Panc1 (cell line): ENCODE measurements at regions not wholly inside any gene's neighbourhood (a gene's known extent, or its start where the extent isn't known, plus 50 kb on each side); places are given as distances from the start of the nearest gene placed in this dataset.

Experiments used
- ATAC-seq: fragments of 200-7000 bp; cut with Tn5 transposase; 2 replicates; pipeline ENCODE4 v1.9.1; 2020; ENCODE audit warnings: mild to moderate bottlenecking, moderate library complexity
- BruUV-seq: library from RNA; stranded (reverse); fragments of 400-500 nt; replicated peaks from 2 replicates; lab custom pipeline; 2021; lab: Mats Ljungman, UMichigan
- CTCF ChIA-PET: fragments of 300-600 bp; sonication (Branson Sonifier 250); formaldehyde crosslinking; loops from one replicate; lab custom pipeline; 2022; ENCODE audit warnings: antibody characterized with exemption; lab: Charles Lee
- POLR2A ChIA-PET: fragments of 300-600 bp; sonication (Branson Sonifier 250); formaldehyde crosslinking; loops from one replicate; lab custom pipeline; 2022; ENCODE audit warnings: antibody characterized with exemption; lab: Charles Lee
- DNase-seq: peaks from one replicate; pipeline ENCODE4 v3.0.0-alpha.2; 2010; ENCODE audit warnings: low read depth, low spot score
- H3K27ac ChIP-seq: 2 replicates; pipeline ENCODE4 v1.5.1; 2011; ENCODE audit warnings: mild to moderate bottlenecking, low read length, inconsistent platforms
- H3K27me3 ChIP-seq: fragments of 200-500 bp; sonication (Bioruptor generic); 2 replicates; pipeline ENCODE4 v1.6.0; 2014; ENCODE audit warnings: low read length, inconsistent platforms; ENCODE audit not compliant: control insufficient read depth, insufficient read depth
- H3K36me3 ChIP-seq: fragments of 200-500 bp; sonication (Bioruptor generic); 2 replicates; pipeline ENCODE4 v1.5.1; 2014; ENCODE audit warnings: inconsistent platforms, mild to moderate bottlenecking, low read length, moderate library complexity; ENCODE audit not compliant: control insufficient read depth, insufficient read depth
- H3K4me1 ChIP-seq: 2 replicates; pipeline ENCODE4 v1.5.1; 2011; ENCODE audit warnings: inconsistent platforms, mild to moderate bottlenecking, low read length, moderate library complexity; ENCODE audit not compliant: control insufficient read depth, insufficient read depth
- H3K4me3 ChIP-seq, 2 experiments: 2 replicates each; pipeline ENCODE4 v1.5.1; 2011 to 2012; ENCODE audit warnings: low read depth in 2 of 2, low read length in 2 of 2, mild to moderate bottlenecking in 2 of 2, inconsistent platforms in 1 of 2, moderate library complexity in 1 of 2
- H3K9me3 ChIP-seq: fragments of 200-500 bp; sonication (Bioruptor generic); 2 replicates; pipeline ENCODE4 v1.5.1; 2014; ENCODE audit warnings: low read depth, mild to moderate bottlenecking, inconsistent platforms, low read length, moderate library complexity; ENCODE audit not compliant: control insufficient read depth, insufficient read depth
- POLR2AphosphoS5 ChIP-seq: IDR thresholded peaks from 2 replicates; pipeline ENCODE4 v1.6.1; 2012; ENCODE audit warnings: mild to moderate bottlenecking, low read depth, low read length, moderate library complexity
- SIN3A ChIP-seq: IDR thresholded peaks from 2 replicates; pipeline ENCODE4 v1.6.1; 2012; ENCODE audit warnings: low read depth, mild to moderate bottlenecking, low read length, moderate library complexity, borderline replicate concordance; ENCODE audit not compliant: insufficient read depth
- TCF7L2 ChIP-seq: IDR thresholded peaks from 2 replicates; pipeline ENCODE4 v1.6.1; 2011; ENCODE audit warnings: mild to moderate bottlenecking, low read depth, low read length, inconsistent platforms
- in situ Hi-C: cut with HindIII; loops from 2 replicates; pipeline ENCODE4 v1.10.0; 2016; ENCODE audit warnings: low sequenced_read_pairs, low pct_unique_long_range_greater_than_20kb
- intact Hi-C: fragments of 100-400 bp; cut with micrococcal nuclease; formaldehyde crosslinking; loops from one replicate; pipeline ENCODE4 v1.10.0; 2022; ENCODE audit not compliant: unreplicated experiment
- TF ChIP-seq, protein P1 (sequence below): fragments of 450-650 bp; IDR thresholded peaks from 2 replicates; pipeline ENCODE4 v1.5.1; 2017; ENCODE audit warnings: mild to moderate bottlenecking
- TF ChIP-seq, protein P2 (sequence below), 2 experiments: IDR thresholded peaks; 2 replicates each; pipeline ENCODE4 v1.6.1; 2011 to 2012; ENCODE audit warnings: low read depth in 2 of 2, control low read depth in 1 of 2, low read length in 1 of 2, mild to moderate bottlenecking in 1 of 2, moderate library complexity in 1 of 2; ENCODE audit not compliant: insufficient read depth in 1 of 2

DNA sequence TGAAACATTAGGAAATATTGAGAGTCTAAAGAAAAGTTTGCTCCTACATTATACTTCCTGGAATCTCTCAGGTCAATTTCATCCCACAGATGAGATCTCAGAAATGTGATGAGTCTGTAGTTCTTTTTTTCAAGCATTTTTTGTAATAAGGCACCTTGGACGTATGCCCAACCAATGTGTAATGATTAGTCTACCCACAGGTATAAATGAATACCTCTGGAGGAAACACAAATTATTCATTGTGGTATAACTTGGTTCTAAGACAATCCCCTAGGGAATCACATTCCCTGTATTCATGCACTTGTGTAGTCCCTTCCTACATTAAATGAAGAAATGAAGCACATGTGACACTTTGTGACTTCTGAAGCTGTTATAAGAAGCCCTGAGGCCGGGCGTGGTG lies 596.2 kb upstream of the UBE2E2 start:
- Histone ChIP-seq H3K36me3 (no peaks in the 10 kb centered on the region), H3K27me3 (no peaks in the 10 kb centered on the region), H3K27ac (no peak overlapping the region), H3K9me3 (no peaks in the 10 kb centered on the region), H3K4me1 (no peaks in the 10 kb centered on the region), H3K4me3 (no peak overlapping the region)
- ChIA-PET POLR2A (no interaction called here), CTCF (no interaction called here)
- BruUV-seq: no TSS peak
- in situ Hi-C loops (no loop called here), intact Hi-C loops (no loop called here)
- ATAC-seq (no peak), DNase-seq (no peak)
- TF ChIP-seq TCF7L2: no peak
- TF ChIP-seq SIN3A: no peak
- TF ChIP-seq, protein P1, sequence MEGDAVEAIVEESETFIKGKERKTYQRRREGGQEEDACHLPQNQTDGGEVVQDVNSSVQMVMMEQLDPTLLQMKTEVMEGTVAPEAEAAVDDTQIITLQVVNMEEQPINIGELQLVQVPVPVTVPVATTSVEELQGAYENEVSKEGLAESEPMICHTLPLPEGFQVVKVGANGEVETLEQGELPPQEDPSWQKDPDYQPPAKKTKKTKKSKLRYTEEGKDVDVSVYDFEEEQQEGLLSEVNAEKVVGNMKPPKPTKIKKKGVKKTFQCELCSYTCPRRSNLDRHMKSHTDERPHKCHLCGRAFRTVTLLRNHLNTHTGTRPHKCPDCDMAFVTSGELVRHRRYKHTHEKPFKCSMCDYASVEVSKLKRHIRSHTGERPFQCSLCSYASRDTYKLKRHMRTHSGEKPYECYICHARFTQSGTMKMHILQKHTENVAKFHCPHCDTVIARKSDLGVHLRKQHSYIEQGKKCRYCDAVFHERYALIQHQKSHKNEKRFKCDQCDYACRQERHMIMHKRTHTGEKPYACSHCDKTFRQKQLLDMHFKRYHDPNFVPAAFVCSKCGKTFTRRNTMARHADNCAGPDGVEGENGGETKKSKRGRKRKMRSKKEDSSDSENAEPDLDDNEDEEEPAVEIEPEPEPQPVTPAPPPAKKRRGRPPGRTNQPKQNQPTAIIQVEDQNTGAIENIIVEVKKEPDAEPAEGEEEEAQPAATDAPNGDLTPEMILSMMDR: no peak
- TF ChIP-seq, protein P2, sequence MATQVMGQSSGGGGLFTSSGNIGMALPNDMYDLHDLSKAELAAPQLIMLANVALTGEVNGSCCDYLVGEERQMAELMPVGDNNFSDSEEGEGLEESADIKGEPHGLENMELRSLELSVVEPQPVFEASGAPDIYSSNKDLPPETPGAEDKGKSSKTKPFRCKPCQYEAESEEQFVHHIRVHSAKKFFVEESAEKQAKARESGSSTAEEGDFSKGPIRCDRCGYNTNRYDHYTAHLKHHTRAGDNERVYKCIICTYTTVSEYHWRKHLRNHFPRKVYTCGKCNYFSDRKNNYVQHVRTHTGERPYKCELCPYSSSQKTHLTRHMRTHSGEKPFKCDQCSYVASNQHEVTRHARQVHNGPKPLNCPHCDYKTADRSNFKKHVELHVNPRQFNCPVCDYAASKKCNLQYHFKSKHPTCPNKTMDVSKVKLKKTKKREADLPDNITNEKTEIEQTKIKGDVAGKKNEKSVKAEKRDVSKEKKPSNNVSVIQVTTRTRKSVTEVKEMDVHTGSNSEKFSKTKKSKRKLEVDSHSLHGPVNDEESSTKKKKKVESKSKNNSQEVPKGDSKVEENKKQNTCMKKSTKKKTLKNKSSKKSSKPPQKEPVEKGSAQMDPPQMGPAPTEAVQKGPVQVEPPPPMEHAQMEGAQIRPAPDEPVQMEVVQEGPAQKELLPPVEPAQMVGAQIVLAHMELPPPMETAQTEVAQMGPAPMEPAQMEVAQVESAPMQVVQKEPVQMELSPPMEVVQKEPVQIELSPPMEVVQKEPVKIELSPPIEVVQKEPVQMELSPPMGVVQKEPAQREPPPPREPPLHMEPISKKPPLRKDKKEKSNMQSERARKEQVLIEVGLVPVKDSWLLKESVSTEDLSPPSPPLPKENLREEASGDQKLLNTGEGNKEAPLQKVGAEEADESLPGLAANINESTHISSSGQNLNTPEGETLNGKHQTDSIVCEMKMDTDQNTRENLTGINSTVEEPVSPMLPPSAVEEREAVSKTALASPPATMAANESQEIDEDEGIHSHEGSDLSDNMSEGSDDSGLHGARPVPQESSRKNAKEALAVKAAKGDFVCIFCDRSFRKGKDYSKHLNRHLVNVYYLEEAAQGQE (IDR thresholded peaks at IDR 0.05; ENCODE audit: insufficient read depth in 1 of 2, low read depth in 2 of 2, low read length in 1 of 2): no peak
- TF ChIP-seq POLR2AphosphoS5: no peak

DNA sequence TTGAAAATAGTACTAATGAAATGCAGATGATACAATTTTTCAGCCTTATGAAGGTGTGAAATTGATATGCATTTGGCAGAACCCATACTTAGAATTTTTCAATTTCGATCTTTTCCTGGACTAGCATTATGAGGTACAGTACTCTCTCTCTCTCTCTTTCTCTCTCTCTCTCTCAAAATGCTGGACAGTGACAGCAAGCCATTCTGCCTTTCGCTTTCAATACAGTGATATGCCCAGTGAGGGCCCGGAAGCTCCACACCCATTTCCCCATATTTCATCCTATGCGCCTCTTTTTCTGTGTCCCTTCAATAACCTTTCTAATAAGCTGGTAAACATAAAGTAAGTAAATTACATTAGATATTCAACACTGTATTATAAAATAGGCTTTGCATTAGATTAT lies 595.0 kb upstream of the UBE2E2 start:
- Histone ChIP-seq H3K9me3 (no peaks in the 10 kb centered on the region), H3K27me3 (no peaks in the 10 kb centered on the region), H3K4me1 (no peaks in the 10 kb centered on the region), H3K36me3 (no peaks in the 10 kb centered on the region), H3K4me3 (no peak overlapping the region), H3K27ac (no peak overlapping the region)
- in situ Hi-C loops: no loop called here
- ATAC-seq (no peak), DNase-seq (no peak)
- POLR2A ChIA-PET: no interaction called here
- no TSS peak for BruUV-seq
- intact Hi-C loops: no loop called here
- TF ChIP-seq, protein P1: no peak
- TF ChIP-seq SIN3A: no peak
- TF ChIP-seq TCF7L2: no peak
- no peak for TF ChIP-seq POLR2AphosphoS5
- TF ChIP-seq, protein P2 (IDR thresholded peaks at IDR 0.05; ENCODE audit: insufficient read depth in 1 of 2, low read depth in 2 of 2, low read length in 1 of 2): no peak
- CTCF ChIA-PET: no interaction called here
